Osteoblast (primary cell): ENCODE measurements at regions not wholly inside any gene's neighbourhood (a gene's known extent, or its start where the extent isn't known, plus 50 kb on each side); places are given as distances from the start of the nearest gene placed in this dataset.

Experiments used
- DNase-seq: peaks from one replicate; pipeline ENCODE4 v3.0.0; 2011; ENCODE audit warnings: low spot score, mixed read lengths; ENCODE audit not compliant: insufficient read length; ENCODE audit errors: missing footprints
- H2AFZ ChIP-seq: 2 replicates; pipeline ENCODE4 v1.6.0; 2011; ENCODE audit warnings: mild to moderate bottlenecking, low read length
- H3K27ac ChIP-seq: 2 replicates; pipeline ENCODE4 v1.5.1; 2011; ENCODE audit warnings: mild to moderate bottlenecking, low read depth, low read length, moderate library complexity
- H3K27me3 ChIP-seq: 2 replicates; pipeline ENCODE4 v1.6.0; 2012; ENCODE audit warnings: mild to moderate bottlenecking, control low read depth, inconsistent platforms, low read length, moderate library complexity; ENCODE audit not compliant: insufficient read depth
- H3K36me3 ChIP-seq: 2 replicates; pipeline ENCODE4 v1.5.1; 2011; ENCODE audit warnings: mild to moderate bottlenecking, low read length, control low read depth, moderate library complexity; ENCODE audit not compliant: insufficient read depth
- H3K4me1 ChIP-seq: 2 replicates; pipeline ENCODE4 v1.5.1; 2011; ENCODE audit warnings: mild to moderate bottlenecking, low read length, control low read depth, moderate library complexity; ENCODE audit not compliant: insufficient read depth
- H3K4me2 ChIP-seq: 2 replicates; pipeline ENCODE4 v1.6.0; 2011; ENCODE audit warnings: mild to moderate bottlenecking, low read length; ENCODE audit not compliant: insufficient read depth
- H3K4me3 ChIP-seq: fragments of 200-600 bp; sonication (generic); 3 replicates; pipeline ENCODE4 v1.5.1; 2012; ENCODE audit warnings: mild to moderate bottlenecking, low read length, inconsistent platforms; ENCODE audit not compliant: insufficient read depth
- H3K79me2 ChIP-seq: 2 replicates; pipeline ENCODE4 v1.6.0; 2012; ENCODE audit warnings: mild to moderate bottlenecking, low read length, control low read depth, inconsistent platforms; ENCODE audit not compliant: insufficient read depth
- H3K9me3 ChIP-seq: 2 replicates; pipeline ENCODE4 v1.5.1; 2011; ENCODE audit warnings: low read depth, low read length, control low read depth
- H4K20me1 ChIP-seq: 2 replicates; pipeline ENCODE4 v1.6.0; 2012; ENCODE audit warnings: mild to moderate bottlenecking, low read length, control low read depth; ENCODE audit not compliant: insufficient read depth
- CTCF ChIP-seq: IDR thresholded peaks from 2 replicates; pipeline ENCODE4 v1.5.1; 2011; ENCODE audit warnings: mild to moderate bottlenecking, low read depth, low read length, moderate library complexity; ENCODE audit errors: extremely low read depth

DNA sequence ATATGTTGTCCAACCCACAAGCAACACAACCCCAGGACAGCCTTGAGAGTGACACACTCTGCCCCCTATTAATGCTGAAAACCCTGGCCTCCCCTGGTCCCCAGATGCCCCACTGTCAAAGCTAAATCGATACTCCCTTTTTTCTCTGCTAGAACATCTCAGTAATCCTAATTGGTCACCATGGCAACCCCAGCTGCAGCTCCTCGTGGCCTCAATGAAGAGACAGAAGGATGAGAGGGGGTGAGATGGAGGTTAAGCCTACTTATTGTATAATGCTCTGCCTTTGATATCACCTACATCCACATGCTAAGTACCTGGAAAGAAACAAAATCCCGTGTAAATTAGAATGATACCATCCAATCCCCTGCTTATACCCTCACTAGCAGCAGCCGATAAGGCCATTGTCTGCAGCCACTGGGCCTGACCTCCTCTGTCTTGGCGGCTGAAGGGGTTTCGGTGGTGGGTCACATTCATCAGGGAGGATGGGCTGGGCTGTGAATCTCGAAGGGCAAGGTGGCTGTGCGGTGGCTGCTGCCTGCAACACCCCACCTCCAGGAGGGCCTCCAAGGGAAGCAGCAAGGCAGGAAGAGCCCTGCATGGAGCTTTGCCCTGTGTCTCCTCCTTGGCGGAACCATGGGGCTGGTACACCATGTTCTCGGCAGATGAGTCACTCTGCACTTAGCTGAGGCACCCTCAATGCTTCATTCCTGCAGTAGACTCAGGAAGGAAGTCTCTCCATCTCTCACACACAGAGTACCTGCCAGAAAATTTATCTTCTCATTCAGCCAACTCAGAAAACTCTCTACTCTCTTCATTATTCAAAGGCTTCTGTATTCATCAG is 399.5 kb downstream of the BUD13 start:
- DNase-seq: no peak
- Histone ChIP-seq H2AFZ (no peak overlapping the region), H3K79me2 (no peaks in the 10 kb centered on the region), H3K27me3 (no peaks in the 10 kb centered on the region), H3K4me2 (no peak overlapping the region), H3K27ac (no peak overlapping the region), H3K4me3 (no peak overlapping the region), H3K9me3 (no peaks in the 10 kb centered on the region), H3K36me3 (no peaks in the 10 kb centered on the region), H3K4me1 (no peaks in the 10 kb centered on the region), H4K20me1 (no peaks in the 10 kb centered on the region)
- no peak for TF ChIP-seq CTCF

GRCh38 chr11:116371146-116371545 is 401.6 kb downstream of the BUD13 start:
- H3K9me3 ChIP-seq: no peaks in the 10 kb centered on the region
- no peaks in the 10 kb centered on the region for H3K27me3 ChIP-seq
- no peak overlapping the region for H3K4me2 ChIP-seq
- H2AFZ ChIP-seq: no peak overlapping the region
- no peak overlapping the region for H3K4me3 ChIP-seq
- no peak overlapping the region for H3K27ac ChIP-seq
- H4K20me1 ChIP-seq: no peaks in the 10 kb centered on the region
- no peaks in the 10 kb centered on the region for H3K36me3 ChIP-seq
- TF ChIP-seq CTCF: no peak
- no peak for DNase-seq
- H3K4me1 ChIP-seq: no peaks in the 10 kb centered on the region
- no peaks in the 10 kb centered on the region for H3K79me2 ChIP-seq

DNA sequence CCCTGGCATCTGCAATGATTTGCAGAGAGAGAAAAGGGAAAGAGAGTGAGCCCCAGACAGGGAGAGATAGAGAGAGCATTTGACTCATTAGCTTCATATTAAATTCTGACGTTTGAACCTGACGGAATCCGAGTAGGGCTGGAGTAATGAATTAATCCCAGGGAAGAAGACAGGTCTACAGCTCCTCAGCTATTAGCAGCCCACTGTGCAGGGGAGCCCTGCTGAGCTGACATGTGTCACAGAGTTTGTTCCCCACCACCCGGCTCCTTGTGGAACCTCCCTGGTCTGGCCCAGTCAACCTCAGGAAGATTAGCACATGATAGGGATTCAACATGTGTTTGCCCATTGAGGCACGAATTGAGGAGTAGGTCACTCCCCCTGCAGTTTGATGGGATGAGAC is 404.0 kb downstream of the BUD13 start:
- Histone ChIP-seq H3K4me2 (no peak overlapping the region), H3K27ac (no peak overlapping the region), H3K9me3 (no peaks in the 10 kb centered on the region), H4K20me1 (no peaks in the 10 kb centered on the region), H3K27me3 (no peaks in the 10 kb centered on the region), H3K79me2 (no peaks in the 10 kb centered on the region), H2AFZ (no peak overlapping the region), H3K4me3 (no peak overlapping the region), H3K4me1 (no peaks in the 10 kb centered on the region), H3K36me3 (no peaks in the 10 kb centered on the region)
- no peak for DNase-seq
- no peak for TF ChIP-seq CTCF

GRCh38 chr11:116366980-116367645 is 405.7 kb downstream of the BUD13 start:
- H2AFZ ChIP-seq: no peak overlapping the region
- H3K27ac ChIP-seq: no peak overlapping the region
- H3K4me1 ChIP-seq: no peaks in the 10 kb centered on the region
- no peaks in the 10 kb centered on the region for H3K36me3 ChIP-seq
- no peak for DNase-seq
- no peaks in the 10 kb centered on the region for H4K20me1 ChIP-seq
- no peak for TF ChIP-seq CTCF
- H3K9me3 ChIP-seq: no peaks in the 10 kb centered on the region
- no peaks in the 10 kb centered on the region for H3K27me3 ChIP-seq
- H3K4me3 ChIP-seq: no peak overlapping the region
- H3K4me2 ChIP-seq: no peak overlapping the region
- no peaks in the 10 kb centered on the region for H3K79me2 ChIP-seq
